NCI-H146 treated with DMSO at 0.1 percent for 48 hours (cell line): ENCODE measurements at regions not wholly inside any gene's neighbourhood (a gene's known extent, or its start where the extent isn't known, plus 50 kb on each side); places are given as distances from the start of the nearest gene placed in this dataset.

Source experiments
- DNase-seq: peaks from one replicate; lab custom pipeline; 2025; ENCODE audit not compliant: unreplicated experiment; lab: John Stamatoyannopoulos, UW

GRCh38 chr20:60962367-60963045 is 289.6 kb upstream of the CDH4 start:
- no peak for DNase-seq

- no peak for DNase-seq
Observed at GRCh38 chr20:60963146-60963545, 288.9 kb upstream of the CDH4 start.

DNA sequence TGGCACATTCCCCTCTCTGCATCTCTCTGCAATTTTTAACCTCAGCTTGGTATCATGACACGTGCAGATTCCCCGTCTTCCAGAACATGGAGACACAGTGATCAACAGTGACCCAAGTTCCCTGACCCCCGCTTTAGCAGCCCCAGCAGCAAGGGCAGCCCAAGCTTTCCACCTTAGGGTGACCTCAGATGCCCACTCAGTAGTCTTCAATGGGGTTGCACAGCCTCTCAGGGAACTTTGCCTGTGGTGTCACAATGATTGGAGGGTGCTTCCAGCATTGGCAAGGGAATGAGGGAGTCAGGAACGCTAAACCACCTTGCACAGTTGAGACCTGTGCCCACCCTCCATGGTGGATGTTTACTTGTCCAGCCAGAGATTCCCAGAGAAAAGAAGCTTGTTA is 287.1 kb upstream of the CDH4 start:
- no peak for DNase-seq

DNA sequence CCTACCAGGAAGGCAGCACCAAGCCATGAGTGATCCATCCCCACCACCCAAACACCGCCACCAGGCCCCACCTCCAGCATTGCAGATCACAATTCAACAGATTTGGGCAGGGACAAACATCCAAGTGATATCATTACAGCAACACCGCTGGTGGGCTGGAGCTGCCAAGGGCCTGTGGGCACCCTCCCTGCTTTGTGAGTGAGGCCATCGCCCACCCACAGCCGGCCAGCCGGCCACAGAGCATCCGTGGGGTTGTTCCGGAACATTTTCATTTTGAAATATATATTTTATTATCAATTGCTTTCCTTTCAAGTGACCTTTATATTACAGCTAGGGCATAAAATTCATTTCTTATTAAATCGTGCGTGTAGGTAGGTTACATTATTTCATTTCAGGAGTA is 286.0 kb upstream of the CDH4 start:
- DNase-seq, result no peak

DNA sequence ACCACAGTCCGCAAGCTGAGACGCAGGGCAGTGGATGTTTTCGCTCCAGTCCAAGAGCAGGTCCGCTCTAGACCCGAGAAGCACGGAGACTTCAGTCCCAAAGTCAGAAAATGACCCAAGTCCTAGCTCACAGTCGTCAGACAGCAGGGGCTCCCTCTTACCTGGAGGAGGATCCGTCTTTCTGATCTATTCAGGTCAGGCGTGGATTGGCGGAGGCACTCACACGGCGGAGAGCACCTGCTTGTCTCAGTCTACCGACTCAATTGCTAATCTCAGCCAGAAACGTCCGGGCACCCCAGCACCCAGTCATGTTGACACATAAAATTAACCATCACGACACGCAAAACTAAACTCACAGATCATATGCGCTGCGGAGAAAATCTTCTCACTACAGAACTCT is 285.3 kb upstream of the CDH4 start:
- DNase-seq, result no peak

GRCh38 chr20:60967431-60968316 is 284.4 kb upstream of the CDH4 start:
- no peak for DNase-seq

GRCh38 chr20:60968853-60969720 is 283.0 kb upstream of the CDH4 start:
- DNase-seq, result no peak

DNA sequence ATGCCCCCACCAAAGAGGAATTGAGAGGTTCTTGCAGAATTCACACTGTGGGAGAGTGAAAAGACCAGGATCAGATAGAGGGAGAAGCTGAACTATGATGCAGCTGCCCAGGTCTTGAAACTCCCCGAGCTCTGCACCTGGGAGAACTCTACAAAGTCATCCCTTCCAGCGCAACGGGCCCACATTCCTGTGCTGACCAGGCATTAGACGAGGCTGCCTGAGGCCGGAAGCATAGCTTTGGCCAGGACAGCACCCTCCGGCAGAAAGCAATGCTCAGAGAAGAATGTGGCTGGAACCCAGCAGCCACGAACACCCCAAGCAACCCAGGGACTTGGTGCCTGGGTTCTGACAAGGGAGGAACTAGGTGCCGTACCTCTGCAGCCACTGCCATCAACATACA is 281.5 kb upstream of the CDH4 start:
- DNase-seq, result no peak

DNA sequence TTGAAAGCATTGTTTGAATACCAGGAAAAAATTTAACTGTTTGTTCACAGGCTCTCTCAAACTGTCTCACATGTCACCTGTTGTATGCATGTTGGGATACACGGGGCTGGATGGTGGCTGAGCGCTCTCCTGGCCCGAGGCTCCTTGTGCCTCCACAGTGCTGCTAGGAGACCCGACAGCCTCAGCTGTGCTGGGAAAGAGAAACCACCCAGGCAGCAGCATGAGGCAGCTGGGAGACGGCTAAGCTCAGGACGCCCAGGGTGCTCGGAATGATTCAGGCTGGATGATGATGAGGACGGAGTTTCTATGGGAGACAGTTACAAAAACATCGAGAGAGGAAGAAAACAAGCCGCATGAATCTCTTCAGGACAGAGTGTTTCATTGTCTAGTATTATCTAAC is 278.0 kb upstream of the CDH4 start:
- no peak for DNase-seq

- no peak for DNase-seq
Observed at GRCh38 chr20:60974441-60974945, 277.6 kb upstream of the CDH4 start.

DNA sequence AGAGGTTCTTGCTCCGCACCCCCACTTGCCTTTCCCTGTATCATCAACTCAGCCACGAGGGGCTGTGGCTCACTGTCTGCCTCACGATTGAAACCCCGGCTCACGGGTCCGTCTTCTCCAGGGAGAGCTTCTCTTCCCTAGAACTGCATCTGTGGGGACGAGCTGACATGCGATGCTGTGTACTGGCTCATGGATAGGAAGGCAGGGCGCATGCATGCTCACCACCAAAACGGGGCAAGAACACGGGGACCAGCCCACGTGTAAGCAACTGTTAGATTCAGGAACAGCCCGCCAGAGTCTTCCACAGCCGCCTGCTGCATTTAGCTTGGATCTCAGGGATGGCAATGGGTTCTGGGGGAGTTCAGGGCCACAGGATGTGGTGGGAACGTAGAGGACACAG is 275.9 kb upstream of the CDH4 start:
- no peak for DNase-seq

- DNase-seq, result no peak
Observed at GRCh38 chr20:60976913-60977312, 275.1 kb upstream of the CDH4 start.

- no peak for DNase-seq
Observed at GRCh38 chr20:60977901-60978300, 274.2 kb upstream of the CDH4 start.

DNA sequence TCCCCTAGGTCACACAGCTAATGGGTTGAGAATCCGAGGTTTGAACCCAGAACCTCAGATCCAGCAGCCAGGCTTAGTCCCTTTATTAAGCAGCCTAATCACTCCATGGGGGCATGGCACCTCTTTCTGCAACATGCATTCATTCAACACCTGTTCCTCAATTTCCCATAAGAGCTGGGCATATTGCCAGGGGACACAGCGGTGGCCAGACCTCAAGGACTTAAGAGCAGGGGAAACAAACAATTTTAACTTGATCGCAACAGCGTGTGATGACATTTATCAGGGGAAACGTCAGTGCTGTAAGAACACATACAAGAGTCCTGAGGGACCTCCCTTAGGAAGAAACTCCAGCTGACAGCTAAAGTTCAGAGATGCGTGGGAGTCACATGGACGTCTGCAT is 267.4 kb upstream of the CDH4 start:
- DNase-seq, result no peak

- DNase-seq, result no peak
Observed at GRCh38 chr20:60986506-60987156, 265.4 kb upstream of the CDH4 start.

DNA sequence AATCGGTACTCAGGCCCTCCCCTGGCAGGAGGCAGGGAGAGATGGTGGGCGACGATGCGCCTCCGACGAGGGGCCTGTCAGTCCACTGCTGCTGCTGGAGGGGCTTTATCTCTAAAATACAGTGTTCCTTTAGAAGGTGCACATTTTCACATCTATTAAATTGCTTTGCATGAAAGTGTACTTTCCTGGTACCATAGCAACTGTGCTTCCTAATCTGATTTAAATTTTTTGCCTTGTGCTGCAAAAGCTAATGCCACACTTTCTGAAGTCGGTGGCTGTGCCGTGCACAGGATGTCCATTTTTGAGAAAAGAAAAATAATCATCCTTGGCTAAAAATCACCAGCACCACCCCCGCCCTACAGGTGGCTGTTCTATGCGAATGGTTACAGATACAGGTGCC is 262.0 kb upstream of the CDH4 start:
- DNase-seq, result no peak

- DNase-seq, result no peak
Observed at GRCh38 chr20:60990643-60991042, 261.4 kb upstream of the CDH4 start.

DNA sequence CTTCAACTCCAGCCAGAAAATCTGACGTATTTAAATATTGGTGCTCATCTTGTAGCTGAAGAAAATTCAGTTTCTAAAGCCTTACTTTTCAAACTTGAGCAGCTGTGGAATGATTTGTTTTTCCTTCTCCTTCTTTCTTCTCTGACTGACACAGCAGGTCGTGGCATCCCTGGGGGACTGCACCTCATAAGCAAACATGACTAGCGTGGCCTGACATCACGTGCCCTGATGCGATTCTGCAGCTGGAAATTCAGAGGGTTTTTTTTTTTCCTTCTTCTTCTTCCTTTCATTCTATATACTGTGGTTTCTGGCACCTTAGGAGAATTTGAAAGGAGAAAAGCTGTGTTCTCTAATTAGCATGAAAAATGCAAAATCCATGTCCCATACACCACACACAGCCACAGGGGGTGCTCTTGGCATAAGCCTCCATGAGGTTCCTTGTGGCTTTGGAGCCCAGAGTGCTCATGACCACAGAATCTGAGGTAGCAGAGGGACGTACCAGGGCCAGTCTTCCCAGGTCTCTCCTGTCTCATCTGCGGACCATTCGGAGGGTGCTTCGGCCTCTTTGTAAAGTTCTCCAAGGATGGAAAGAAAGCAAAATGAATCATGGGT is 258.5 kb upstream of the CDH4 start:
- no peak for DNase-seq

DNA sequence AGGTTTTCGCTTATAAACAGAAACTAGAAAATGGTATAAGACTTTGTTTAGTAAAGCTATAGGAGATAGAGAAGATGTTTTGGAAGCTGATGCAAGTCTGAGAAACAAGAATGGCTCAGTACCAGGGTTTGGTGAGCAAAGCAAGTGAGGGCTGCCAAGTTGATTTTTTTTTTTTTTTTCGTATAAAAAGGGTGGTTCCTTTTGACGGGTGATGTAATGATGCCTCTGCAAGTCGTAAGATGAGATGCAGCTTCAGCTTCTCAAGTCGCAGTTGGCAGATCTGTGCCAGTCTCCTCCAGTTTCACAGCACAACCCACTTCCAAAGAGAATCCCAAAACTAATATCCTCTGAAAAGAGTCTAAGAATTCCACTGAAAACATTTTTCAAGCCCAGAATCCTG is 252.8 kb upstream of the CDH4 start:
- no peak for DNase-seq

DNA sequence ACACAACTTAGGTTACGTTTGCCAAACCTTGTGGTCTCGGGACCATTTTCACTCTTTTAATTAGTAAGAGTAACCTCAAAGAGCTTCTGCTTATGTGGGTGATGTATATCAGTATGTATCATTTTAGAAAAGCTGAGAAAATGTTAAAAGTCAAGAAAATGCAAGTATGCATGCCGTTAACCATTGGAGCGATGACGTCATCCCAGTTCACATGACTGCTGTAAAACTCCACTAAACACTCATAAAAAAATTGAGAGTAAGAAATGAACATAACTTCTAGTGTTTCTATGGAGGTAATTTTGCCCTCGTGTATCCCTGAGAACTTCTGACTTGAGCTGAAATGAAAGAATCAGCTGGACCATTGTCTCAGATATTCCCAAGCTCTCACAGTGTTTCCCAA is 250.0 kb upstream of the CDH4 start:
- no peak for DNase-seq

GRCh38 chr20:61014491-61014890 is 237.6 kb upstream of the CDH4 start:
- no peak for DNase-seq
